HG02884 (cell line): ENCODE measurements at regions not wholly inside any gene's neighbourhood (a gene's known extent, or its start where the extent isn't known, plus 50 kb on each side); places are given as distances from the start of the nearest gene placed in this dataset.
A peak's percentile ranks its signal among the peaks of the same experiment; 100 is the strongest.

Experiments used
- ATAC-seq: cut with Tn5 transposase; IDR thresholded peaks from one replicate; pipeline ENCODE4 v1.9.1; 2021; ENCODE audit warnings: mild to moderate bottlenecking, moderate library complexity; ENCODE audit not compliant: unreplicated experiment

- no peak for ATAC-seq
These were observed 105.0 kb upstream of the NPY start for GRCh38 chr7:24178811-24179570.

GRCh38 chr7:24191362-24191761, 92.6 kb upstream of the NPY start:
- ATAC-seq, result no peak

GRCh38 chr7:24192053-24192452, 91.9 kb upstream of the NPY start:
- no peak for ATAC-seq

GRCh38 chr7:24192691-24193090, 91.3 kb upstream of the NPY start:
- ATAC-seq, result no peak

- no peak for ATAC-seq
These were observed 86.1 kb upstream of the NPY start for GRCh38 chr7:24197852-24198251.

GRCh38 chr7:24199978-24200377, 84.0 kb upstream of the NPY start:
- no peak for ATAC-seq

GRCh38 chr7:24200407-24200966, 83.5 kb upstream of the NPY start:
- no peak for ATAC-seq

GRCh38 chr7:24201226-24201625, 82.8 kb upstream of the NPY start:
- no peak for ATAC-seq

- ATAC-seq, result no peak
These were observed 71.9 kb upstream of the NPY start for GRCh38 chr7:24212073-24212472.

- ATAC-seq, result no peak
These were observed 70.7 kb upstream of the NPY start for GRCh38 chr7:24213311-24213710.

GRCh38 chr7:24214670-24215069, 69.3 kb upstream of the NPY start:
- no peak for ATAC-seq

- ATAC-seq, result no peak
These were observed 67.3 kb upstream of the NPY start for GRCh38 chr7:24216576-24217125.

- no peak for ATAC-seq
These were observed 62.5 kb upstream of the NPY start for GRCh38 chr7:24221500-24221899.

GRCh38 chr7:24227068-24227467, 56.9 kb upstream of the NPY start:
- ATAC-seq, result peak; percentile 43

GRCh38 chr7:24227603-24228359, 56.2 kb upstream of the NPY start:
- peak; percentile 96 for ATAC-seq

- no peak for ATAC-seq
These were observed 54.3 kb upstream of the NPY start for GRCh38 chr7:24229481-24230226.

GRCh38 chr7:24231493-24231892, 52.5 kb upstream of the NPY start:
- no peak for ATAC-seq

GRCh38 chr7:24233386-24233785, 50.6 kb upstream of the NPY start:
- ATAC-seq, result no peak
